Tibial nerve (tissue), 3 donors: ENCODE measurements at regions not wholly inside any gene's neighbourhood (a gene's known extent, or its start where the extent isn't known, plus 50 kb on each side); places are given as distances from the start of the nearest gene placed in this dataset.

Source experiments
- POLR2A ChIP-seq, 2 donors: fragments of 450-650 bp; IDR thresholded peaks; one replicate each; pipeline ENCODE4 v1.6.1; 2017; ENCODE audit warnings: antibody characterized with exemption in 2 of 2, mild to moderate bottlenecking in 2 of 2, moderate library complexity in 2 of 2
- TF ChIP-seq, protein P1 (sequence below), 5 experiments: fragments of 200-600 bp in 3 of 5; fragments of 450-650 bp in 2 of 5; sonication (generic) in 3 of 5; IDR thresholded peaks; one replicate each; pipeline ENCODE4 v1.5.1; 2016 to 2019; ENCODE audit warnings: antibody characterized with exemption in 5 of 5, mild to moderate bottlenecking in 3 of 5, moderate library complexity in 2 of 5

DNA sequence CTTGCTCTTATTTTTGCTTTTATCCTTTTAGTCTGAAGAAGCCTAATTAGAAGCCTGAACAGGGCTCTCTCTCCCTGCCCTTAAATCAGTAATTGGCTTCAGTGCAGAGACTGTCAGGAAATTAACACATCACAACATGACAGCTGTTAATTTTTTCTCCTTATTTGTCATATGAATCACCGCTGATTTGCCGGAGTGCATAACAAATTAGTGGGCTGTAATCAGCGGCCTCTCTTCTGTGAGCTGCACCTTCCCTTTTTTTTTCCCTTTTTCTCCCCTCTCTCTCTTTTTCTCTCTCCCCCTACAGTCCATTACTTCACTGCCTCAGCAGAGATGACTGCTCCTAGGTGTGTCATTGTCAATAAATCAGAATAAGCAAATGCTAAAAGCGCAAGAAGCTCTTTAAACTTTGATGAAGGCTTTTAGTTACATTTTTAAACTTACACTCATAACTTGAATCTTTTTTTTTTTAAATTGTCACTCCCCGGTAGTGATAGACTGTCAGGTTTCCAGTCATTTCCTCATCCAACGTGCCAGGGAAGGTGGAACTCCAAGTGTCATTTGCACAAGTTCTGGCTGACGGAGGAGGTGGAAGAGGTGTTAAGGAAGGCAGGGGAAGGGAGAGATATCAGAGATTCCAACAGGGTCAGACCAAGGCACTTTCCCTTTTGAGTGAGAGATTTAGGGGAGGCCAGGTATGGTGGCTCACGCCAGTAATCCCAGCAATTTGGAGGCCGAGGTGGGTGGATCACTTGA lies 197.1 kb upstream of the TSHZ3 start:
- TF ChIP-seq, protein P1, sequence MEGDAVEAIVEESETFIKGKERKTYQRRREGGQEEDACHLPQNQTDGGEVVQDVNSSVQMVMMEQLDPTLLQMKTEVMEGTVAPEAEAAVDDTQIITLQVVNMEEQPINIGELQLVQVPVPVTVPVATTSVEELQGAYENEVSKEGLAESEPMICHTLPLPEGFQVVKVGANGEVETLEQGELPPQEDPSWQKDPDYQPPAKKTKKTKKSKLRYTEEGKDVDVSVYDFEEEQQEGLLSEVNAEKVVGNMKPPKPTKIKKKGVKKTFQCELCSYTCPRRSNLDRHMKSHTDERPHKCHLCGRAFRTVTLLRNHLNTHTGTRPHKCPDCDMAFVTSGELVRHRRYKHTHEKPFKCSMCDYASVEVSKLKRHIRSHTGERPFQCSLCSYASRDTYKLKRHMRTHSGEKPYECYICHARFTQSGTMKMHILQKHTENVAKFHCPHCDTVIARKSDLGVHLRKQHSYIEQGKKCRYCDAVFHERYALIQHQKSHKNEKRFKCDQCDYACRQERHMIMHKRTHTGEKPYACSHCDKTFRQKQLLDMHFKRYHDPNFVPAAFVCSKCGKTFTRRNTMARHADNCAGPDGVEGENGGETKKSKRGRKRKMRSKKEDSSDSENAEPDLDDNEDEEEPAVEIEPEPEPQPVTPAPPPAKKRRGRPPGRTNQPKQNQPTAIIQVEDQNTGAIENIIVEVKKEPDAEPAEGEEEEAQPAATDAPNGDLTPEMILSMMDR (IDR thresholded peaks at IDR 0.05): no peak
- TF ChIP-seq POLR2A (IDR thresholded peaks at IDR 0.05): no peak
